HepG2 (cell line): ENCODE measurements at regions not wholly inside any gene's neighbourhood (a gene's known extent, or its start where the extent isn't known, plus 50 kb on each side); places are given as distances from the start of the nearest gene placed in this dataset.

Experiments
- ATAC-seq: fragments of 200-7000 bp; cut with Tn5 transposase; 3 replicates; pipeline ENCODE4 v1.9.1; 2020; ENCODE audit warnings: mild to moderate bottlenecking, moderate library complexity
- BruUV-seq: library from RNA; stranded (reverse); fragments of 400-500 nt; replicated peaks from 2 replicates; lab custom pipeline; 2021; lab: Mats Ljungman, UMichigan
- CTCF ChIA-PET: fragments of 300-600 bp; formaldehyde crosslinking; extraction: SDS; loops from one replicate; lab custom pipeline; 2021; ENCODE audit warnings: low total read pairs, inconsistent platforms, low intra/inter-chr PET ratio; lab: Yijun Ruan, JAX
- POLR2A ChIA-PET: fragments of 350-600 bp; sonication (Branson Sonifier 250); formaldehyde crosslinking; loops from one replicate; lab custom pipeline; 2020; ENCODE audit warnings: antibody characterized with exemption, inconsistent platforms; lab: Yijun Ruan, JAX
- DNase-seq: peaks from one replicate; pipeline ENCODE4 v3.0.0-alpha.2; 2015; ENCODE audit warnings: low spot score
- FAIRE-seq: peaks from 3 replicates; lab custom pipeline; 2011; peaks lifted over from hg19 to GRCh38; lab: Jason Lieb, UNC
- H2AFZ ChIP-seq: one replicate; pipeline ENCODE4 v1.6.1; 2011; ENCODE audit warnings: low read length, inconsistent platforms
- H3K27ac ChIP-seq: fragments of 300-600 bp; 3 replicates; pipeline ENCODE4 v1.8.0; 2011; ENCODE audit warnings: mixed run types, mild to moderate bottlenecking, mixed read lengths, low read length, inconsistent platforms; ENCODE audit not compliant: insufficient read depth; ENCODE audit errors: extremely low read length
- H3K27me3 ChIP-seq, 2 experiments: fragments of 200-600 bp in 1 of 2; 2 replicates in 1 of 2; 3 replicates in 1 of 2; pipeline versions ENCODE4 v1.6.0 to v1.8.0; 2011; ENCODE audit warnings: low read length in 2 of 2, mild to moderate bottlenecking in 2 of 2, moderate library complexity in 2 of 2, inconsistent platforms in 1 of 2; ENCODE audit not compliant: insufficient read depth in 2 of 2, control insufficient read depth in 1 of 2
- H3K36me3 ChIP-seq, 2 experiments: fragments of 200-600 bp in 1 of 2; replicated peaks in 1 of 2; 2 replicates in 1 of 2; 3 replicates in 1 of 2; pipeline versions ENCODE4 v1.5.1 to v1.8.0; 2011; ENCODE audit warnings: low read length in 2 of 2, inconsistent platforms in 1 of 2; ENCODE audit not compliant: insufficient read depth in 2 of 2, control insufficient read depth in 1 of 2
- H3K4me1 ChIP-seq: 2 replicates; pipeline ENCODE4 v1.5.1; 2012; ENCODE audit warnings: low read length, inconsistent platforms; ENCODE audit not compliant: insufficient read depth
- H3K4me2 ChIP-seq: 2 replicates; pipeline ENCODE4 v1.6.0; 2011; ENCODE audit warnings: low read depth, low read length, inconsistent platforms
- H3K4me3 ChIP-seq, 3 experiments: fragments of 200-600 bp in 1 of 3; sonication (generic), shearing (Covaris generic) in 1 of 3; replicated peaks in 1 of 3; 2 replicates each; pipeline ENCODE4 v1.5.1; 2011 to 2016; ENCODE audit warnings: low read length in 3 of 3, inconsistent platforms in 2 of 3, low read depth in 2 of 3, mild to moderate bottlenecking in 2 of 3, control low read depth in 1 of 3, mixed read lengths in 1 of 3; ENCODE audit not compliant: insufficient read depth in 1 of 3
- H3K79me2 ChIP-seq: one replicate; pipeline ENCODE4 v1.6.1; 2011; ENCODE audit warnings: low read length, inconsistent platforms; ENCODE audit not compliant: insufficient read depth
- H3K9ac ChIP-seq: 2 replicates; pipeline ENCODE4 v1.6.0; 2011; ENCODE audit warnings: mild to moderate bottlenecking, low read depth, low read length, inconsistent platforms; ENCODE audit not compliant: insufficient read depth
- H3K9me3 ChIP-seq: 2 replicates; pipeline ENCODE4 v1.5.1; 2012; ENCODE audit warnings: mild to moderate bottlenecking, low read length
- H4K20me1 ChIP-seq: 2 replicates; pipeline ENCODE4 v1.6.0; 2011; ENCODE audit warnings: inconsistent platforms, mild to moderate bottlenecking, low read length, moderate library complexity; ENCODE audit not compliant: insufficient read depth
- ASH2L ChIP-seq: fragments of 300-600, 200-600 bp; sonication (generic); IDR thresholded peaks from 2 replicates; pipeline ENCODE4 v1.7.0; 2017; ENCODE audit warnings: low read depth, mild to moderate bottlenecking, moderate library complexity, mixed read lengths, low read length; ENCODE audit not compliant: insufficient read length
- DR1 ChIP-seq: sonication (generic); formaldehyde crosslinking; IDR thresholded peaks from 2 replicates; pipeline ENCODE4 v1.8.0; 2021; ENCODE audit warnings: mild to moderate bottlenecking, missing genetic modification reagents, inconsistent platforms
- EEA1 ChIP-seq: sonication (generic); formaldehyde crosslinking; IDR thresholded peaks from 2 replicates; pipeline ENCODE4 v1.5.1; 2020; ENCODE audit warnings: mild to moderate bottlenecking, missing genetic modification reagents, borderline replicate concordance
- HMGA1 ChIP-seq: sonication (generic); formaldehyde crosslinking; conservative IDR thresholded peaks from 2 replicates; pipeline ENCODE4 v1.4.0; 2020; ENCODE audit warnings: missing genetic modification reagents
- MAFF ChIP-seq: IDR thresholded peaks from 2 replicates; pipeline ENCODE4 v1.6.1; 2011; ENCODE audit warnings: low read depth, low read length, improper control_type of control experiment
- MAFK ChIP-seq, 2 experiments: IDR thresholded peaks in 1 of 2; conservative IDR thresholded peaks in 1 of 2; 2 replicates each; pipeline ENCODE4 v1.6.1; 2011; ENCODE audit warnings: improper control_type of control experiment in 2 of 2, low read length in 2 of 2
- MED13 ChIP-seq: sonication (generic); formaldehyde crosslinking; IDR thresholded peaks from 2 replicates; pipeline ENCODE4 v1.5.0; 2020; ENCODE audit warnings: missing genetic modification reagents
- NCOA2 ChIP-seq: sonication (generic); formaldehyde crosslinking; IDR thresholded peaks from 2 replicates; pipeline ENCODE4 v1.8.0; 2022; ENCODE audit warnings: inconsistent platforms
- NRL ChIP-seq: sonication (generic); formaldehyde crosslinking; IDR thresholded peaks from 2 replicates; pipeline ENCODE4 v1.5.0; 2020; ENCODE audit warnings: missing genetic modification reagents, mild to moderate bottlenecking, moderate library complexity, borderline replicate concordance
- SP5 ChIP-seq: IDR thresholded peaks from 2 replicates; pipeline ENCODE4 v1.6.1; 2016; ENCODE audit warnings: low read depth, borderline replicate concordance
- ZKSCAN8 ChIP-seq: IDR thresholded peaks from 2 replicates; pipeline ENCODE4 v1.6.1; 2016; ENCODE audit warnings: borderline replicate concordance, missing genetic modification reagents, missing compliant biosample characterization
- ZNF350 ChIP-seq: sonication (generic); formaldehyde crosslinking; IDR thresholded peaks from 2 replicates; pipeline ENCODE4 v1.4.0; 2020; ENCODE audit warnings: mild to moderate bottlenecking, low read depth, missing genetic modification reagents, borderline replicate concordance
- ZNF484 ChIP-seq: sonication (generic); formaldehyde crosslinking; IDR thresholded peaks from 2 replicates; pipeline ENCODE4 v1.5.1; 2020; ENCODE audit warnings: mild to moderate bottlenecking, low read depth, missing genetic modification reagents, borderline replicate concordance
- ZNF879 ChIP-seq: sonication (generic); formaldehyde crosslinking; IDR thresholded peaks from 2 replicates; pipeline ENCODE4 v1.8.1; 2023; ENCODE audit warnings: missing genetic modification reagents
- WGBS: methylation state at CpG from one replicate; pipeline ENCODE4 v1.1.6; 2017; ENCODE audit warnings: low lambda C conversion rate; 5-methylcytosine and 5-hydroxymethylcytosine counted together
- in situ Hi-C: cut with HindIII; loops from 2 replicates; pipeline ENCODE4 v1.10.0; 2017; ENCODE audit warnings: low pct_unique_long_range_greater_than_20kb; ENCODE audit not compliant: extremely low pct_ligation_motif_present
- intact Hi-C: fragments of 100-400 bp; cut with micrococcal nuclease; formaldehyde crosslinking; loops from one replicate; pipeline ENCODE4 v1.10.0; 2022; ENCODE audit not compliant: unreplicated experiment

DNA sequence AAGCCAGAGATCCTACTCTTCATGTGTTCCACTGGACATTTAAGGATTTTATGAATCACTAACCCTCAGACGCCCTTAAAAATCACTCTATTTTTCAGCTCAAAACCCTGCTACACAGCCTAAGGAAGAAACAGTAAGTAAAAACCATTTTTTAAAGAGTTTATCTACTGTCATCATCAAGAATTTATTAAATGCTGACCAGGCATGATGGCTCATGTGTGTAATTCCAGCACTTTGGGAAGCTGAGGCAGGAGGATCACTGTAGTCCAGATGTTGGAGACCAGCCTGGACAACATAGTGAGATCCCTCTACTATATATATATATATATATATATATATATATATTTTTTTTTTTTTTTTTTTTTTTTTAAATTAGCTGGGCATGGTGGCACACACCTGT, 124.2 kb upstream of the ID4 start:
- DNase-seq (no peak), FAIRE-seq (no peak), ATAC-seq (no peak)
- no TSS peak for BruUV-seq
- Histone ChIP-seq H3K9me3 (no peaks in the 10 kb centered on the region), H4K20me1 (no peaks in the 10 kb centered on the region), H3K4me1 (no peaks in the 10 kb centered on the region), H3K4me3 (no peak overlapping the region), H3K9ac (no peak overlapping the region), H3K36me3 (no peaks in the 10 kb centered on the region), H3K27me3 (no peaks in the 10 kb centered on the region), H3K4me2 (no peak overlapping the region), H2AFZ (no peak overlapping the region), H3K79me2 (no peaks in the 10 kb centered on the region), H3K27ac (no peak overlapping the region)
- intact Hi-C loops: no loop called here
- POLR2A ChIA-PET: no interaction called here
- WGBS: 0% methylated on average over 1 of the region's 1 CpG
- CTCF ChIA-PET: no interaction called here
- TF ChIP-seq MAFF (peak; percentile 49; the same call in 1 of the 2 replicates), MAFK (conservative IDR thresholded peaks at IDR 0.05 in 1 of 2, IDR thresholded peaks at IDR 0.05 in 1 of 2; ENCODE audit: low read length in 2 of 2) (peak; percentile 56 to 77), NCOA2 (CRISPR knock-in tag) (no peak), EEA1 (no peak)
- in situ Hi-C loops: no loop called here

DNA sequence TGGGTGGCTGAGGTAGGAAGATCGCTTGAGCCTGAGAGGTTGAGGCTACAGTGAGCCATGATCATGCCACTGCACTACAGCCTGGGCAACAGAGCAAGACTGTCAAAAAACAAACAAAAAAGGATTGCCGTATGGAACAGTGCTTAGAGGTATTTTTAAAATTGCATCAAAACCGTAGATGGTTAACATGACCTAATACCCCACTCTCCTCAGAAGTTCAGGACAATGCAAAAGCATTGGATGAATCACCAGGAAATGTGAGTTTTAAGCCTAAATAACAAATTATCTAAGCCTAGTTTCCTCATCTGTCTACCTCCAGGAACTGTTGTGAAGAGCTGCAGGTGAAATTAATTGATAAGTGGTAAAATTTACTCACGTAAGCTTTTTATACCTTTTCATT, 123.8 kb upstream of the ID4 start:
- Histone ChIP-seq H3K27me3 (no peaks in the 10 kb centered on the region), H3K36me3 (no peaks in the 10 kb centered on the region), H3K9ac (no peak overlapping the region), H3K4me3 (no peak overlapping the region), H3K9me3 (no peaks in the 10 kb centered on the region), H3K4me1 (no peaks in the 10 kb centered on the region), H2AFZ (no peak overlapping the region), H4K20me1 (no peaks in the 10 kb centered on the region), H3K4me2 (no peak overlapping the region), H3K27ac (no peak overlapping the region), H3K79me2 (no peaks in the 10 kb centered on the region)
- in situ Hi-C loops: no loop called here
- ChIA-PET CTCF (no interaction called here), POLR2A (no interaction called here)
- FAIRE-seq (no peak), DNase-seq (no peak), ATAC-seq (no peak)
- WGBS: 30% methylated on average over 4 of the region's 4 CpGs
- intact Hi-C loops: no loop called here
- TF ChIP-seq DR1 (CRISPR knock-in tag) (no peak), ZNF484 (no peak), ZNF879 (no peak), NRL (CRISPR knock-in tag) (no peak), MED13 (CRISPR knock-in tag) (no peak), HMGA1 (CRISPR knock-in tag) (no peak), ZKSCAN8 (CRISPR knock-in tag) (no peak), ASH2L (no peak), SP5 (CRISPR knock-in tag) (no peak), ZNF350 (no peak)
- BruUV-seq: no TSS peak
